IPS-20b (cell line): ENCODE measurements at regions not wholly inside any gene's neighbourhood (a gene's known extent, or its start where the extent isn't known, plus 50 kb on each side); places are given as distances from the start of the nearest gene placed in this dataset.
"Not testable (repeated sequence)": the region's sequence is repeated elsewhere in the genome, so short reads cannot be mapped to it uniquely, and the experiment has no call there.

Source experiments
- H3K27ac ChIP-seq: one replicate; pipeline ENCODE4 v1.5.1; 2013; ENCODE audit warnings: low read length
- H3K27me3 ChIP-seq: 2 replicates; pipeline ENCODE4 v1.6.1; 2013; ENCODE audit warnings: mild to moderate bottlenecking, low read length, inconsistent platforms; ENCODE audit not compliant: insufficient read depth
- H3K36me3 ChIP-seq: 2 replicates; pipeline ENCODE4 v1.6.1; 2013; ENCODE audit warnings: low read depth, mild to moderate bottlenecking, inconsistent platforms, low read length, moderate library complexity; ENCODE audit not compliant: insufficient read depth
- H3K4me1 ChIP-seq: 2 replicates; pipeline ENCODE4 v1.6.1; 2013; ENCODE audit warnings: mild to moderate bottlenecking, control low read depth, inconsistent platforms, low read length, moderate library complexity; ENCODE audit not compliant: insufficient read depth
- H3K4me3 ChIP-seq: 2 replicates; pipeline ENCODE4 v1.5.1; 2013; ENCODE audit warnings: mild to moderate bottlenecking, low read length, inconsistent platforms
- H3K9ac ChIP-seq: 2 replicates; pipeline ENCODE4 v1.6.1; 2013; ENCODE audit warnings: low read depth, mild to moderate bottlenecking, inconsistent platforms, low read length, moderate library complexity
- H3K9me3 ChIP-seq: 2 replicates; pipeline ENCODE4 v1.6.1; 2013; ENCODE audit warnings: mild to moderate bottlenecking, low read depth, low read length, inconsistent platforms; ENCODE audit not compliant: insufficient read depth

GRCh38 chr5:45132972-45133371, 324.2 kb downstream of the MRPS30 start:
- no peak overlapping the region for H3K27ac ChIP-seq
- no peaks in the 10 kb centered on the region; the same call in 1 of the 2 replicates for H3K4me1 ChIP-seq
- H3K27me3 ChIP-seq: no peaks in the 10 kb centered on the region
- no peak overlapping the region for H3K9ac ChIP-seq
- no peaks in the 10 kb centered on the region for H3K36me3 ChIP-seq
- no peaks in the 10 kb centered on the region for H3K9me3 ChIP-seq
- no peak overlapping the region for H3K4me3 ChIP-seq

GRCh38 chr5:45162974-45163373, 354.2 kb downstream of the MRPS30 start:
- Histone ChIP-seq H3K27me3 (no peaks in the 10 kb centered on the region), H3K36me3 (no peaks in the 10 kb centered on the region), H3K4me3 (no peak overlapping the region), H3K27ac (no peak overlapping the region), H3K9ac (no peak overlapping the region), H3K4me1 (no peaks in the 10 kb centered on the region), H3K9me3 (no peaks in the 10 kb centered on the region)

- Histone ChIP-seq H3K4me1 (no peaks in the 10 kb centered on the region), H3K9ac (no peak overlapping the region), H3K4me3 (no peak overlapping the region), H3K27me3 (no peaks in the 10 kb centered on the region), H3K9me3 (no peaks in the 10 kb centered on the region), H3K36me3 (no peaks in the 10 kb centered on the region), H3K27ac (no peak overlapping the region)
Observed at GRCh38 chr5:45171563-45171962, 362.8 kb downstream of the MRPS30 start.

GRCh38 chr5:45172634-45173033, 363.9 kb downstream of the MRPS30 start:
- not testable (repeated sequence) for H3K4me1 ChIP-seq, H3K9me3 ChIP-seq, H3K9ac ChIP-seq, H3K27me3 ChIP-seq, H3K4me3 ChIP-seq, H3K36me3 ChIP-seq, H3K27ac ChIP-seq

- no peaks in the 10 kb centered on the region for H3K27me3 ChIP-seq
- H3K4me3 ChIP-seq: no peak overlapping the region
- H3K9me3 ChIP-seq: no peaks in the 10 kb centered on the region
- no peaks in the 10 kb centered on the region for H3K36me3 ChIP-seq
- H3K27ac ChIP-seq: no peak overlapping the region
- peaks cover 8% of the 10 kb centered on the region; the same call in 1 of the 2 replicates for H3K4me1 ChIP-seq
- H3K9ac ChIP-seq: no peak overlapping the region
Observed at GRCh38 chr5:45179686-45180085, 370.9 kb downstream of the MRPS30 start.

- Histone ChIP-seq H3K4me3 (no peak overlapping the region), H3K9me3 (no peaks in the 10 kb centered on the region), H3K4me1 (peaks cover 3% of the 10 kb centered on the region; the same call in 1 of the 2 replicates), H3K27ac (no peak overlapping the region), H3K27me3 (no peaks in the 10 kb centered on the region), H3K9ac (no peak overlapping the region), H3K36me3 (no peaks in the 10 kb centered on the region)
Observed at GRCh38 chr5:45189042-45189441, 380.3 kb downstream of the MRPS30 start.

GRCh38 chr5:45189481-45189880, 380.7 kb downstream of the MRPS30 start:
- peaks cover 3% of the 10 kb centered on the region; the same call in 1 of the 2 replicates for H3K4me1 ChIP-seq

GRCh38 chr5:45195026-45195425, 386.3 kb downstream of the MRPS30 start:
- H3K4me3 ChIP-seq: no peak overlapping the region
- H3K36me3 ChIP-seq: no peaks in the 10 kb centered on the region
- H3K27me3 ChIP-seq: no peaks in the 10 kb centered on the region
- no peak overlapping the region for H3K27ac ChIP-seq
- peaks cover 3% of the 10 kb centered on the region; the same call in 1 of the 2 replicates for H3K4me1 ChIP-seq
- no peaks in the 10 kb centered on the region for H3K9me3 ChIP-seq
- H3K9ac ChIP-seq: no peak overlapping the region

More at GRCh38 chr5:45189481-45189880, 380.7 kb downstream of the MRPS30 start:
- Histone ChIP-seq H3K36me3 (no peaks in the 10 kb centered on the region), H3K4me3 (no peak overlapping the region), H3K9ac (no peak overlapping the region), H3K9me3 (no peaks in the 10 kb centered on the region), H3K27me3 (no peaks in the 10 kb centered on the region), H3K27ac (no peak overlapping the region)
